ENCODE measurements at regions not wholly inside any gene's neighbourhood (a gene's known extent, or its start where the extent isn't known, plus 50 kb on each side); places are given as distances from the start of the nearest gene placed in this dataset.
A peak's percentile ranks its signal among the peaks of the same experiment; 100 is the strongest.

GRCh38 chr16:66274335-66275110, 92.0 kb upstream of the CDH5 start:
- H4K20me1 ChIP-seq (ENCODE audit: insufficient read depth, low read length), result no peaks in the 10 kb centered on the region
- H3K4me1 ChIP-seq (ENCODE audit: insufficient read depth, low read length), result peaks cover 27% of the 10 kb centered on the region
- DNase-seq (ENCODE audit: low read depth) (no peak), FAIRE-seq (peak; percentile 65)
- H3K9ac ChIP-seq (ENCODE audit: low read length), result no peak overlapping the region
- no peak overlapping the region for H3K4me2 ChIP-seq (ENCODE audit: low read length)
- Mint-ChIP-seq H3K27me3 (ENCODE audit: low read depth, unreplicated experiment) (peaks cover 30% of the 10 kb centered on the region), H3K27ac (ENCODE audit: unreplicated experiment) (no peak overlapping the region), H3K4me3 (ENCODE audit: unreplicated experiment) (no peak overlapping the region), H3K4me1 (ENCODE audit: low read depth, unreplicated experiment) (peaks cover 5% of the 10 kb centered on the region), H3K9me3 (ENCODE audit: unreplicated experiment) (peaks cover 8% of the 10 kb centered on the region), H3K36me3 (ENCODE audit: low read depth, unreplicated experiment) (no peaks in the 10 kb centered on the region)
- no peak overlapping the region for H3K27ac ChIP-seq (ENCODE audit: low read depth, low read length)
- no peak overlapping the region for H3K4me3 ChIP-seq (ENCODE audit: insufficient read depth, low read depth, low read length)
- H3K27me3 ChIP-seq (ENCODE audit: insufficient read depth, low read length), result no peaks in the 10 kb centered on the region
- no peaks in the 10 kb centered on the region for H3K79me2 ChIP-seq (ENCODE audit: insufficient read depth, low read length)
- H2AFZ ChIP-seq (ENCODE audit: low read depth, low read length), result no peak overlapping the region
- no peaks in the 10 kb centered on the region for H3K9me3 ChIP-seq (ENCODE audit: insufficient read depth, low read depth, low read length)
- peak; percentile 20 for TF ChIP-seq CTCF (IDR thresholded peaks at IDR 0.05; ENCODE audit: insufficient read depth, low read depth, low read length)
- no peak for TF ChIP-seq EZH2 (IDR thresholded peaks at IDR 0.05; ENCODE audit: insufficient read depth, low read length)
- no peaks in the 10 kb centered on the region for H3K36me3 ChIP-seq (ENCODE audit: insufficient read depth, low read length)

GRCh38 chr16:66273644-66274334, 92.7 kb upstream of the CDH5 start:
- Mint-ChIP-seq H3K27me3 (ENCODE audit: low read depth, unreplicated experiment) (peaks cover 30% of the 10 kb centered on the region), H3K27ac (ENCODE audit: unreplicated experiment) (no peak overlapping the region), H3K9me3 (ENCODE audit: unreplicated experiment) (peaks cover 7% of the 10 kb centered on the region), H3K4me3 (ENCODE audit: unreplicated experiment) (no peak overlapping the region), H3K4me1 (ENCODE audit: low read depth, unreplicated experiment) (peaks cover 5% of the 10 kb centered on the region), H3K36me3 (ENCODE audit: low read depth, unreplicated experiment) (no peaks in the 10 kb centered on the region)
- Histone ChIP-seq H3K4me2 (ENCODE audit: low read length) (no peak overlapping the region), H3K79me2 (ENCODE audit: insufficient read depth, low read length) (no peaks in the 10 kb centered on the region), H3K27me3 (ENCODE audit: insufficient read depth, low read length) (no peaks in the 10 kb centered on the region), H3K9ac (ENCODE audit: low read length) (no peak overlapping the region), H3K4me3 (ENCODE audit: insufficient read depth, low read depth, low read length) (no peak overlapping the region), H3K27ac (ENCODE audit: low read depth, low read length) (no peak overlapping the region), H4K20me1 (ENCODE audit: insufficient read depth, low read length) (no peaks in the 10 kb centered on the region), H2AFZ (ENCODE audit: low read depth, low read length) (no peak overlapping the region), H3K36me3 (ENCODE audit: insufficient read depth, low read length) (no peaks in the 10 kb centered on the region), H3K9me3 (ENCODE audit: insufficient read depth, low read depth, low read length) (no peaks in the 10 kb centered on the region), H3K4me1 (ENCODE audit: insufficient read depth, low read length) (peaks cover 27% of the 10 kb centered on the region)
- no peak for DNase-seq (ENCODE audit: low read depth)
- peak; percentile 34 for FAIRE-seq
- TF ChIP-seq EZH2 (IDR thresholded peaks at IDR 0.05; ENCODE audit: insufficient read depth, low read length) (no peak), CTCF (IDR thresholded peaks at IDR 0.05; ENCODE audit: insufficient read depth, low read depth, low read length) (peak; percentile 31)

- DNase-seq (ENCODE audit: low read depth) (no peak), FAIRE-seq (no peak)
- H3K27ac Mint-ChIP-seq (ENCODE audit: unreplicated experiment), result no peak overlapping the region
- Histone ChIP-seq H3K36me3 (ENCODE audit: insufficient read depth, low read length) (no peaks in the 10 kb centered on the region), H3K27ac (ENCODE audit: low read depth, low read length) (no peak overlapping the region), H3K9ac (ENCODE audit: low read length) (no peak overlapping the region), H3K4me2 (ENCODE audit: low read length) (no peak overlapping the region), H3K4me1 (ENCODE audit: insufficient read depth, low read length) (peaks cover 27% of the 10 kb centered on the region), H3K4me3 (ENCODE audit: insufficient read depth, low read depth, low read length) (no peak overlapping the region), H3K27me3 (ENCODE audit: insufficient read depth, low read length) (no peaks in the 10 kb centered on the region), H2AFZ (ENCODE audit: low read depth, low read length) (no peak overlapping the region), H3K79me2 (ENCODE audit: insufficient read depth, low read length) (no peaks in the 10 kb centered on the region), H3K9me3 (ENCODE audit: insufficient read depth, low read depth, low read length) (no peaks in the 10 kb centered on the region), H4K20me1 (ENCODE audit: insufficient read depth, low read length) (no peaks in the 10 kb centered on the region)
- H3K36me3 Mint-ChIP-seq (ENCODE audit: low read depth, unreplicated experiment), result no peaks in the 10 kb centered on the region
- H3K4me1 Mint-ChIP-seq (ENCODE audit: low read depth, unreplicated experiment), result peaks cover 5% of the 10 kb centered on the region
- TF ChIP-seq EZH2 (IDR thresholded peaks at IDR 0.05; ENCODE audit: insufficient read depth, low read length), result no peak
- no peak for TF ChIP-seq CTCF (IDR thresholded peaks at IDR 0.05; ENCODE audit: insufficient read depth, low read depth, low read length)
- no peak overlapping the region for H3K4me3 Mint-ChIP-seq (ENCODE audit: unreplicated experiment)
- H3K27me3 Mint-ChIP-seq (ENCODE audit: low read depth, unreplicated experiment), result peaks cover 26% of the 10 kb centered on the region
- peaks cover 4% of the 10 kb centered on the region for H3K9me3 Mint-ChIP-seq (ENCODE audit: unreplicated experiment)
Measured at GRCh38 chr16:66273053-66273452, 93.4 kb upstream of the CDH5 start.
